Fibroblast of peridontal ligament (primary cell): ENCODE measurements at regions not wholly inside any gene's neighbourhood (a gene's known extent, or its start where the extent isn't known, plus 50 kb on each side); places are given as distances from the start of the nearest gene placed in this dataset.
A peak's percentile ranks its signal among the peaks of the same experiment; 100 is the strongest.
"Not testable (repeated sequence)": the region's sequence is repeated elsewhere in the genome, so short reads cannot be mapped to it uniquely, and the experiment has no call there.

Experiments
- DNase-seq: peaks from one replicate; pipeline ENCODE4 v3.0.0-alpha.2; 2010; ENCODE audit errors: extremely low read depth

DNA sequence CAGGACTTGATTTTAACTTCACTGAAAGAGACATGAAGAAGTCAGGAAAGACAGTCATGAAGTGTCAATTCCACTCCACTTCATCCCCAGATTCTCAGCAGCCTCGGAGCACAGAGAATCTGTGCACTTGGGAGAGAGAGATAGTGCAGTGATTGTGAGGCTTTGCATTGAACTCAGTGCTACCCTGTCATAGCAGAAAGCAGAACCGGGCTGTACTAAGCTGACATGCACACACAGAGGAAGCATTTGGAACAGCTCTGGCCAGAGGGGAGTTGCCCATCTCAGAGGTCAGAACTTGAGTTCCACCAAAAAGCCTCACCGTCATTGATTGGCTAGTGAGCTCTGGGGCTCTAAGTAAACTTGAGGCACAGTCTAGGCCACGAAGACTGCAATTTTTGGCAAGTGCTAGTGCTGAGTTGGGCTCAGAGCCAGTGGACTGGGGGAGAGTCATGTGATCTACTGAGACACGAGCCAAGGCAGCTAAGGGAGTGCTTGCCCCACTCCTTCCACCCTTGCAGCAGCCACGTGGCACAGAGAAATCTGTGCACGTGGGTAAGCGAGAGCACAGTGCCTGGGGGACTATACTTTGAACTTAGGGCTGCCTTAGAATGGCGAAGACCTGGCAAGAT is 810.2 kb upstream of the ADAMTS5 start:
- peak; percentile 54 for DNase-seq

DNA sequence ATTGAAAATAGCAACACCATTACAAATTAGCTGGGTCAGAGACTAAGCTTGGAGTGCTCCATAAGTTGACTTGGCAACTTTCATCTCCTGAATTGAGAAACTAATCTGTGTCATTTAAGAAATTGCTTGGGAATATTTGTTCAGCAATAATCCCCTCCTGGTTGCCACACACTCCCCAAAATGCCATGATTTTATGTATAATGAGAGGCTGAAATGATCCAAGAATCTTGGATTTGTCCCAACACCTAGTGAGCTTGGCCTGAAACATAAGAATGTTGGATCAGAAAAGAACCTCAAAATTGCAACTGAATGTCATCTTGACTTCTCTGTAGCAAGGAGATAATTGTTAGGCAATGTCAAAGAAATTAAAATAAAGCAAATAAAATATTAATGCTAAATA is 805.9 kb upstream of the ADAMTS5 start:
- peak; percentile 88 for DNase-seq

DNA sequence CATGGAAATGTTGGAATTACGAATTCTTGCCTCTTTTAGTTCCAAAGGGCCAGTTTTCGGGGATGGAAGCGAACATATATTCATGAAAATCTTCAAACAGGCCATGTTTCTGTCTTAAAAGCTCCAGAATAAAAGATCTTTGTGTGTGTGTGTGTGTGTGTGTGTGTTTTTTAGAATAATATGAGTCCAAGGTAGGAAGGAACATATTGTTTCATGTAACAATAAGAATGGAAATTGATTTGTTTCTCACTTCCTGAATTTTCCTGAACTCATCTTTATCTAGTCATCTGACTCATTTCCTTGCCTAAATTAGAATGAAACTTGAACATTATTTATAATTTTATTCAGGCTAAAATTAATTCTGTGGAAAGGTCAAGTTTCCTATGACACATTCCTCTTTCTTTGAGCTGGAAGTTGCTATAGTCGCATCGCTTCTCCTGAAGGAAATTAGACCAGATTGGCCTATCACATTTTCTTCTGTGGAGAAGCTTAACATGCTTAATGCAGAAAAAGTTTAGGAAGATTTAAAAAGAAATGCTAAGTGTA is 805.1 kb upstream of the ADAMTS5 start:
- DNase-seq, result no peak

DNA sequence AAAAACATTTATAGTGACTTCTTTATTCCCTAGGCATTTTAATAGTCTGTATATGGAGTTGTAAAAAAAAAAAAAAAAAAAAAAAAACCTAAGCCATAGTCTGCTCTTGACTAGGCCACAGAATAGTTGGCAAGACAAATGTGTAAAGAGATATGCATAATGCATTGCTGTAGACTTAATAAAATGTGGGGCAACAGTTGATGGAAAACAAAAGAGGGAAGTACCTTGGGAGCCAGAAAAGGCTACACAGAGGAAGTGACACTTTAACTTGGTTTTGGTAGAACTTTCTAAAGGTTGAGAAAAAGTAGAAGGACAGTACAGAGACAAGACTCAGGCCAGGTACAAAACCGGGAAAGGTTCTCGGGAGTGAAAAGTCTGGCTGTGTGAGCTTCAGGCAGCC is 802.9 kb upstream of the ADAMTS5 start:
- DNase-seq, result no peak

DNA sequence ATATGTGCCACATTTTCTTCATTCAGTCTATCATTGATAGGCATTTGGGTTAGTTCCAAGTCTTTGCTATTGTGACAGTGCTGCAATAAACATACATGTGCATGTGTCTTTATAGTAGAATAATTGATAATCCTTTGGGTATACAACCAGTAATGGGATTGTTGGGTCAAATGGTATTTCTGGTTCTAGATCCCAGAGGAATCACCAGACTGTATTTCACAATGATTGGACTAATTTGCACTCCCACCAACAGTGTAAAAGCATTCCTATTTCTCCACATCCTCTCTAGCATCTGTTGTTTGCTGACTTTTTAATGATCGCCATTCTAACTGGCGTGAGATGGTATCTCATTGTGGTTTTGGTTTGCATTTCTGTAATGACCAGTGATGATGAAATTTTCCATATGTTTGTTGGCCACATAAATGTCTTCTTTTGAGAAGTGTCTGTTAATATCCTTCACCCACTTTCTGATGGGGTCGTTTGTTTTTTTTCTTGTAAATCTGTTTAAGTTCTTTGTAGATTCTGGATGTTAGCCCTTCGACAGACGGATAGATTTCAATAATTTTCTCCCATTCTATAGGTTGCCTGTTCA is 801.3 kb upstream of the ADAMTS5 start:
- not testable (repeated sequence) for DNase-seq

DNA sequence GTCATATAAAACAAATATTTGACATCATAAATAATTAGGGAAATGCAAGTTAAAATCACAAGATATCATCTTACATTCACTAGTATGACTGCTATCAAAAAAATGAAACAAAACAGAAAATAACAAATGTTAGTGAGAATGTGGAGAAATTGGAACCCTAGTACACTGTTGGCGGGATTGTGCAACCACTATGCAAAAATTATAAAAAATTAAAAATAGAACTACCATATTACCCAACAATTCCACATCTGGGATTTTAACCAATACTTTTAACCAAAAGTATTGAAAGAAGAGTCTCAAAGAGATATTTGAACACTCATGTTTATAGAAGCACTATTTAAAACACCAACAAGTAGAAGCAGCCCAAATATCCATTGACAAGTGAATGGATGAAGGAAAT is 797.2 kb upstream of the ADAMTS5 start:
- DNase-seq, result peak; percentile 44

DNA sequence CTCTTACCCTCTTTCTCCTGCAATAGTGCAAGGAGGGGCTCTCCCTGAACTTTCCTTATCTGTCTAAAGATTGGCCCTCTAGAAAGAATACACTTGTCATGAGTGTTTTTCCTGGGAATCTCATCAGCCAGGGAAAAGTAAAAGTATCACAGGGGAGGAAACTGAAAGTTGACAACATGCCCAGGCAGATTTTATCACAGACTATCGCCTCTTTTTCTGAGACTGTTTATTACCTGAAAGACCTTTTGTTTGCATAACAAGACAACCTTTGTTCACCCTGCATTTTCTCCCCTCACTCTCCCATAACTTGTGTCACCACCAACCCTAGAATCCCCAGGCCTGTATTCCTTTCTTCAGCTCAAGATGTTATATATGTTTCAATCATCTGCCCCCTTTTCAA is 794.7 kb upstream of the ADAMTS5 start:
- no peak for DNase-seq

DNA sequence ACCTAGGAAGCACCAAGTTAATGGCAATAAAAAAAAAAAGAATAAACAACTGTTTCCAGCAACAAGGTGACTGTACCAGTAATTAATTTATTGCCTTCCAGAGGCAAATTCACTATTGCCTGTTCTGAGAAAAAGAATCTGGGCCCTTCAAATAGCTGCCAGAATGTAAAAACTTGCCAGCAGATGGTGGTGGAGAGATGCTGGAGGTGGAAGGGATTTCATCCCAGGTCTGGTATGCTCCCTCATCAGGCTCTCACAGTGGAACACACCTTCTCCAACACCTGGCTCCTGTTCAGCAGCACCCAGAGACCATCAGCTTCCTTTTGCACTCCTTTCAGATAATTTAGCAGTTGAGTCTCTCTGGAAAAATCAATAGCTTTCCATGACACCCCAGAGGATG is 792.9 kb upstream of the ADAMTS5 start:
- DNase-seq, result no peak

DNA sequence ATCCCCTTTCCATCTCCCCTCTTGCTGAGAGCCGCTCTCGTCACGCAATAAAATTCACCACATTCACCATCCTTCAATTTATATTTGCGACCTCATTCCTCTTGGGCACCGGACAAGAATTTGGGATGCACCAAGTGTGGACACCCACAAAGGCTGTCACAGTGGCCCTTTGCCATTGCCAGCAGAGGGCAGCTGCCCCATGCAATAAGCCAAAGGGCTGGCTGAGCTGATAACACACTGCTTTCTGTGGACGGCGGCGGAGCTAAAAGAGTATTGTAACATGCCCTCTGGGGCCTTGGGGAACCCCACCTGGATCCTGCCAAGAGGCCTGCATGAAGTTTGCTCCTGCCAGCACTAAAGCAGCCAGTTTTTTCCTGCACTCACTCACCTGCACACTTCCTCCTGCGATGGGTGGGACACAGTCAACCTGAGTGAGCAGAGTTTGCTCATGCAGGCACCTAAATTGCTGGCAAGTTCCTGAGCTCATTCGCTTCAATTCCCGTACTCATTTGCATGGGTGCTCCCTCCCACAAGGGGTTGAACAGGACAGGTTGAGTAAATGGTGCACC is 792.3 kb upstream of the ADAMTS5 start:
- no peak for DNase-seq

DNA sequence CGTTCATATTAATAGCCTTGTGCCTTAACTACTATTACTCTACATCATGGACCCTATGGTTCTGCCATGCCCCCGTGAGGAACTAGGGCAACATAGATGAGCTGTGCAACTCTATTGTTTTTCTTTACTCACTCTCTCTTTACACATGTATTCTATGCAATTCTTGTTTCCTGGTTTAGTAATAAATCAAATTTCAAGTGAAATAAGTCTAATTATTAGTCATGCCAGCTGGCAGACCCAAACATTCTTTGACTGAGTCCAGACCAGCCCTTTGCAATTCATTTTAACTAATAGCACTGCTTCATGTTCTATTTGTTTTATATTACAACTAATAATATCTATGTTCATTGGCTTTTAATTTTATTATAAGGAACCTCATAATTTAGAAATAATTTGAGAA is 789.3 kb upstream of the ADAMTS5 start:
- no peak for DNase-seq

DNA sequence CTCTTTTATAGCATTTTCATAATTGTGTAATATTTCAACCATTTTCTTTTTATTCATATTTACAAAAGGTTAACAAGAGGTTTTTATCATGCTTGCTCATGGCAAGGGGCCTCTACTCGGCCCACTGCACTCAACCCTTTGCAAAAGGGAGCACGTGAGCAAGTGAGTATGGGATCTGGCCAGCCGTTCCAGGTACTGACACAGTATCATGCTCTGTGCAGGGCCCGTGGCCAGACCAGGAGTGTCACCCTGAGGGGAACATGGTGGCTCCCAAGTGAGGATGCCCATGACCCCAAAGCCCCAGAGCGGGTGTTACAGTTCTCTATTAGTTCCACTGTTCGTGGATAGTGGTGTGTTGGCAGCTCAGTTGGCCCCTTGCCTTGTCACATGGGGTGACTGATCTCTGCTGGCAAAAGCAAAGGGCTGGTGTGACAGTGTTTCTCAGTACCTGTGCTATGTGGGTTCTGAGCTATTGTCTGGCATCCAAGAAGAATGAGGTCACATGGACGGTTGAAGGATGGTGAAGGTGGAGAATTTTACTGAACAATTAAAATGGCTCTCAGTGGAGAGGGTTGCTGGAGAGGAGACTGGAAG is 777.2 kb upstream of the ADAMTS5 start:
- DNase-seq, result no peak

DNA sequence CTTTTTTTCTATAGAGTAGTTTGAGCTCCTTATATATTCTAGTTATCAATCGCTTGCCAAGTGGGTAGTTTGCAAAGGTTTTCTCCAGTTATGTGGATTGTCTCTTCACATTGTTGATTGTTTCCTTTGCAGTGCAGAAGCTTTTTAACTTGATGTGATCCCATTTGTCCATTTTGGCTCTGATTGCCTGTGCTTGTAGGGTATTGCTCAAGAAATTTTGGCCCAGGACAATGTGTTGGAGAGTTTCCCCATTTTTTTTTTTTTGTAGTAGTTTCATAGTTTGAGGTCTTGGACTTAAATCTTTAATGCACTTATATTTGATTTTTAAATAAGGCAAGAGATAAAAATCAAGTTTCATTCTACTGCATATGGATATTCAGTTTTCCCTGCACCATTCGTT is 774.8 kb upstream of the ADAMTS5 start:
- DNase-seq, result peak; percentile 87

DNA sequence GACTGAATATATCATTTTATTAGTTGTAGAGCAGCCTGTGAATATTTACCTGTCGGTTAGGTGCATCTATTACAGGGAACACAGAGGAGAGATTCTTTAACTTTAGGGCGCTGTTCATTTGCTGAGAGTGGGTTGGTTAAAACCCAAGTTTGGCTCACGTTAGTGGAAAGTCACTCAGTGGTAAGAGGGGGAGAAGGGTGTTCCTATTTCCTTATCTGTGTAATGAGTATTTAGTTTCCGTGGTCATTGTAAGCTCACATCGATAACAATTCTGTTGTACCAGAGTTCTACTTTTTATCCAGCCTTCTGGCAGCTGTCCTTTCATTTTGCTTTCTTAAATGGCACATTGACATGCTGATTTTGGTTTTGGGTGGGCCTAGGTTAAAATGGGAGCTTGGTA is 773.2 kb upstream of the ADAMTS5 start:
- DNase-seq, result no peak

DNA sequence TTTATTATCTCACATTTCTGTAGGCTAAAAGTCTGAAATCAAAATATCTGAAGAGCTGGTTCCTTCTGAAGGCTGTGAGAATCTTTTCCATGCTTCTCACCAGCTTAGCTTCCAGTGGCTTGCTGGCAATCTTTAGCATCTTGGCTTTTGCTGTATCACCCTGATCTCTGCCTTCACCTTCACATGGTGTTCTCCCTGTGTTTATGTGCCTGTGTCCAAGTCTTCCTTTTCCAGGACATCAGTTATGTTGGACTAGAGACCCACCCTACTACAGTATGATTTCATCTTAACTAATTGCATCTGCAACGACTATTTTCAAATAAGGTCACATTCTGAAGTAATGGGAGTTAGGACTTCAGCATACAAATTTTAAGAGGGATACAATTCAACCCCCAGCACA is 772.3 kb upstream of the ADAMTS5 start:
- no peak for DNase-seq

DNA sequence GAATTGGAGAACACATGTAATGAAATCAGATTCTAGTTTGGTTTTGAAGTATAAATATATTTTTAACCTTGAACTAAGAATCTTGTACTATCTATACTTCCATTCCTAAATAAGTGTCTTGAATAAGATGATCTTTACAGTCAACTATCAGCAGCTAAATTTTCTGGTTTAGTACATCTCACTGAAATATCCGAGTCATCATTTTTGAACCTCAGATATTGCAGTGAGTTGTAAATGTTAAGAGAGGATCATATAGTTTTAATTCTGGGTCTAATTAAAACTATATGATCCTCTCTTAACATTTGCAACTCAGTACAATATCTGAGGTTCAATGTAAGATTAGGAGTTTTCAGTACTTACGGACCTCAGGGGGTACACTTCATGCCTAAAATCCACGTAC is 768.8 kb upstream of the ADAMTS5 start:
- DNase-seq, result no peak

DNA sequence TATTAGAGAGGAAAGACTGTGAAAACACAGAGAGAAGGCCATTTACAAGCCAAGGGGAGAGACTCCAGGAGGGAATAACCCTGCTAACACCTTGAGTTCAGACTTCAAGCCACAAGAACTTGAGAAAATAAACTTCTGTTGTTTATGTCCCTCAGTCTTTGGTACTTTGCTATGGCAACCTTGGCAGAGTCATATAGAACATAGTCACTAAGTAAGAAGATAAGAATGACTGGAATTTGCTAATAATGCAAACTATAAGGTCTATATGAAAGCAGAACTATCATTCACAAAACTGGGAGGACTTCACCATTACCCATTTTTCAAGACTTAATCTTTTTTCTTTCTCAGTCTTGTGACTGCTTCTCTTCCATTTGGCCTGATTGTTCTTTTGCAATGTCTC is 767.3 kb upstream of the ADAMTS5 start:
- DNase-seq, result peak; percentile 79

DNA sequence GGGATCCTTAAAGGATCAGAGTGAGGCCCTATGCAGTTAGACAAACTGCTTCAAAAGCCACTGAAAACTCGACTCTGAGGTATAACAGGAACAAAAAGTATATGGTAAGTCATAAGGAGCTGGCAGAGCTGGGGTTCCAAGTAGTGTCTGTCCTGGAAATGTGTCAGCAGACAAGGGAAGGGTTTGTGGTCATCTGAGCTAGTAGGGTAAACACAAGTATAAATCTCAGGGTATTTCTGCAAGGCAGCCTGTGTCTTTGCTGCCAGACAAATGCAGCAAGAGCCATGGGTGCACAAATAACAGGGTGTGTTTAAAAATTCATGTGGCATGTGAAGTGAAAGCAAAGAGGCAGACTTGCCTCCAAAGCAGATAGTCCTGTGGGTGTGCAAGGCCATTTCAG is 759.0 kb upstream of the ADAMTS5 start:
- peak; percentile 11 for DNase-seq

DNA sequence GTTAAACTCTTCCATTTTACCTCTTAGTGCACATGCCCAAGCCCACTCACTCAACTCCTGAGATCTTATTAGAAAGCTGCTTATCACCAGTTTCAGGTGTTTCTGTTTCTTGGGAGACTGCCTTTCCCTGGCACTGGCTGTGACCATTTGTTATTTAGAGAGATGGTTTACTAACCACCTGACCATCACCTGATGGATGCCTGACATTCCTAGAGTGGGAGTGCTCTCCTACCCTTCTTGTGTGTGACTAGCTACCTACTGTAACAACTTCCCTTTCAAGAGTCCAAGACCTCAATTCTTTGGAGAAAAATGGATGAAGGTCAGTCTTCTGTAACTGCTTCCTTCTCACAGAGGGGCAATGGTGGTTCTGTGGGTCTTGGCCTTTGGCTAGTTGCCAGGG is 755.2 kb upstream of the ADAMTS5 start:
- DNase-seq, result no peak

DNA sequence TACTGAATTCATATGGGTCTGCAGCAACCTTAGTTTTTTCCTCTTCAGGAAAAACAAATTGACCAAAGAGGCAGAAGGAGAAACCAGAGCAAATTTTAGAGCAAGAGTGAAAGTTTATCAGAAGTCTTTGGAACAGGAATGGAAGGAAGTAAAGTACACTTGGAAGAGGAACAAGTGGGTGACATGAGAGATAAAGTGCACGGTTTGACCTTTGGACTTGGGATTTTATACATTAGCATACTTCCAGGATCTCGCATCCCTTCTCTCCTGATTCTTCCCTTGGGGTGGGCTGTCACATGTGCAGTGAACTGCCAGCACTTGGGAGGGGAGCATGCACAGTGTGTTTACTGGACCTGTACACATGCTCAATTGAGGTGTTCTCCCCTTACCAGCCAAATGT is 754.8 kb upstream of the ADAMTS5 start:
- DNase-seq, result no peak

DNA sequence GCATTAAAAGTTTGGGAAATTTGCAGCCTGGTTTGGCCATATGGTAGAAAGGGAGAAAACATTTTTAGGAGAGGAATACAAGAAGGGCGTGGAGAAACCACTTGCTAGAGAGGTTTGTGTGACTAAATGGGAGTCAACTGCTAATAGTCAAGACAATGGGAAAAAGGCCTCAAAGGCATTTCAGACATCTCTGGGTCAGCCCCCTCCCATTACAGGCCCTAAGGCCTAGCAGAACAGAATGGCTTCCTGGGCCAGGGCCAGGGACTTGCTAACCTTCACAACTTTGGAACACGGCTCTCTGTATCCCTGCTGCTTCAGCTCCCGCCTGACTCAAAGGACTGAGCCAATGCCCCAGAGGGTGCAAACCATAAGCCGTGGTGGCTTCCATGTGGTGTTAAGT is 752.3 kb upstream of the ADAMTS5 start:
- no peak for DNase-seq

DNA sequence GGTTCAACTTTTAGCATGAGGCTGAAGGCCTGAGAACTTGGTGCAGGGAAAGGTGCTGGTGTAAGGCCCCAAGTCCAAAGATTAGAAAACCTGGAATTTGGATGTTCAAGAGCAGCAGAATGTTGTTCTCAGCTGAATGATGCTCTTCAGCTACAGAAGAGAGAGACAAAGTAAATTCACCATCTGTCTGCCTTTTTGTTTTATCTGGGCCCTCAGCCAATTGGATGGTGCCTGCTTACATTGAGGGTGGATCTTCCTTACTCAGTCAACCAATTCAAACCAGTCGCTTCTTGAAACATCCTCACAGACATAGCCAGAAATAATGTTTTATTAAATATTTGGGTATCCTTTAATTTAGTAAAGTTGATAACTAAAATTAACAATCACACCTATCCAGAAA is 748.2 kb upstream of the ADAMTS5 start:
- no peak for DNase-seq

DNA sequence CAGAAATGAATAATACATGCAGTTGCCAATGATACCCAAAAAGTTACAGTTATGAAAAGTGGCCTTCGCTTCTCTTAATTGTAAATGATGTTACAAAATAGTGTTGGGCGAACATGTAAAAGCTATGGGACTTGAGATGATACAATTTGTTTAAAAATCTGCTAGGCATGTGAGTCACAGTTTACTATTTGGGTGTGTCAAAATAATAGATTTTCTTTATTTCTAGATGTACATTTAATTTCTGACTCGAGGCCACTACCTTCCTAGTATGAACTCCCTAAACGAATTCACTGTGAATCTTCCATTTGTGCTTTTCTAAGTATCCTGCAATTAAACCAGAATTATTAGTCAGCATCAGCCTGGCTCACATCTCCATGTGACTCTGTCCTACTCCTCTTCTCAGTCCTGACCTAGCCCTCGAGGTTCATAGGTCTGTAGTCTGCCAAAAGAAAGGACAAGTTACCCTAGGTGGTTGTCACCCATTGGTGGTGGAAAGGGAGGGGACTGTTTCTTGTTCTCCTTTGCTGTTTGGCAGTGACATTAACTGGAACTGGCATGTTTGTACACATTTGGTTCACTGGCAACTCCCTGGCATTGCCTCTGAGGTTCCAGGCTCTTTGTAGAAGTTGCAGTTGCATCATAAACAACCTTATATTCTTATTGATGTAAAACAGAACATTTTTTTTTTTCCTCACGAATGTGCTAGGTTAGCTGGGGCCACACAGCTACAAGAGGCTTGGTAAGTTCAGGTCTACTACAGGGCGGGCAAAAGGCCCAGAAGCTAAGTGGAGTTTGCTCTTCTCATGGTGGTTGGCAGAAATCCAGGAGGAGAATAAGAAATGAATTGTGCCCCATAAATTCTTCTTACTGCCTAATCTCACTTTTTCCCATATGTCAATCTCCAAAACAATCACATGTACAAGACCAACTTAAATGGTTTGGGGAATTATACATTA is 746.5 kb upstream of the ADAMTS5 start:
- DNase-seq, result peak; percentile 13
